GM21723 (cell line): ENCODE measurements at regions not wholly inside any gene's neighbourhood (a gene's known extent, or its start where the extent isn't known, plus 50 kb on each side); places are given as distances from the start of the nearest gene placed in this dataset.

ENCODE experiments used
- ATAC-seq: cut with Tn5 transposase; IDR thresholded peaks from one replicate; pipeline ENCODE4 v1.9.1; 2021; ENCODE audit warnings: mild to moderate bottlenecking, moderate library complexity; ENCODE audit not compliant: unreplicated experiment

GRCh38 chr6:95142101-95142500 lies 435.2 kb upstream of the MANEA start:
- ATAC-seq, result no peak

DNA sequence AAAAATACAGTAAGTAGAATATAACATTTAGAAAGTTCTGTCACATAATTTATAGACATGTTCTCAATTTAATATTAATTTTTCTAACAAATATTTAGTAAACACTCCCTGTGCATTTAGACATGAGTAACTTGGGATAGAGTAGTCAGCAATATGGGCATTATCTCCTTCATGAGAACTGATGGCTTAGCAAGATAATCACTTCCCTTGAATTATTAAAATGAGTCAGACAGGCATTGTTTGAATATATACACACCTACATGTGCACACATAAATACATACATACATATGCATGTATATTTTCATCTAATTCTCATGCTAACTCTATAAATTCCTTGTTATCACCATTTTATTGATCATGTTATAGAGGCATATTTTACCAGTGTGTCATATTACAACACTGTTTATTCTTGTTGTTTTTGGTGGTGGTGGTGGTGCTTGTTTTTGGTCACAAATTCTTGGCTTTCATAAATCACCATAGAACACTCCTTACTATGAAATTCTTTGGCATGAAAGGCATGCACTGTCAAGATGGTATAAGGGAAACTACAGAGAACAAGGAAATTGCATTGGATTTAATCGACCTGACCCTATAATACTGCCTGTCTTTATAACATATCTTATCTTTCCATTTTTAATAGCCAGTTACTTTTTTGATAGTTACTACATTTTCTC lies 434.5 kb upstream of the MANEA start:
- ATAC-seq, result no peak

DNA sequence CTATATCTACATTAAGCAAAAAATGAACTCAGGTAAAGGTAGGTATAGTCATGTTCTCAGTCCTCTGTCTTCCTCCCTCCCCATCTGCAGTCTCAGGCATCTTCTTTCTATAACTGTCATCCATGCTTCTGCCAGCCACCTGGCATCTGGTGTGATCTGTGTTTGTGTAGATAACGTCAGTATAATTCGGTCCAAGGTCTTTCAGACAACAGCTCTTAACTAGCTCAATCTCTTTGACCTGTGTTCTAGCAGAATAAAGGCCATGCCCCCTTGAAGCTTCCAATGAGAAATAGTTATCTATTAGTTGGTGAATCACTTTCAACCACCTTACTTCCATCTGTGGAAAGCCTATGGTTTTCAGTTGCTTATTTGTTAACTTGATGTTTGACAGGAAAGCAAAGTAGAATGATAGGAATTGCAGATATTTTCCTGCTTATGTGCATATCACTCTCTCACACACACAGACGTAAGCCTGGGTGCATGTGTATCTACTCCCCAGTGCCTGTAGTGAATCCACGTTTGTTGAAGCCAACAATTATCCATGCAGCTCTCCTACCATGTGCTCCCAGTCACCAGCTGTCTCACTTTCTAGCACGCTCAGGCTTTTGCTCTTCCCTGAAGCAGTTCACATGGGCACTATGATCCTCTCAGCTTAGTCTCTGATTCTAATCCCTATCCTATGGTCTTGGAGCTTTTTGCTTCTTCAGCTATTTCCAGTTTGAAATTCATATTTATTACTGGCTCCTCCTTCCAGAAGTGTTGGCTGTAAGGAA lies 433.7 kb upstream of the MANEA start:
- ATAC-seq, result no peak

DNA sequence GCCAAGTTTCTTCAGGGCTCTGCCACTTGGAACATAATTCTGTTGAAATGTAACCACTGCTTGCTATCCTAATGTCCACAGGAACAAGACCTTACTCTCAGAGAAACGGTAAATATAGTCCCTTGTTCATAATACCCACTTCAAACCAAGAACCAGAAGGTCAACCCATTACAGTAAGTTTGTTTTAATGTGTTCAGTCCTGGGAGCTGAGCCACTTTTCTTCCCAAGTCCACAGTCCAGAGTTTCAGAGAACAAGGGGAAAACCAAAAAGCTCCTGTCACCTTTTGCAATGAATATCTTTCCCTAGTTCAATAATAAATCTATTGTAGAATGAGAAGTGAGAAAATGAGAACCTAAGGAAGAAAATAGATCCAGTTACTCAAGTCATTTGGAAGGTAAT lies 431.9 kb upstream of the MANEA start:
- ATAC-seq, result no peak

DNA sequence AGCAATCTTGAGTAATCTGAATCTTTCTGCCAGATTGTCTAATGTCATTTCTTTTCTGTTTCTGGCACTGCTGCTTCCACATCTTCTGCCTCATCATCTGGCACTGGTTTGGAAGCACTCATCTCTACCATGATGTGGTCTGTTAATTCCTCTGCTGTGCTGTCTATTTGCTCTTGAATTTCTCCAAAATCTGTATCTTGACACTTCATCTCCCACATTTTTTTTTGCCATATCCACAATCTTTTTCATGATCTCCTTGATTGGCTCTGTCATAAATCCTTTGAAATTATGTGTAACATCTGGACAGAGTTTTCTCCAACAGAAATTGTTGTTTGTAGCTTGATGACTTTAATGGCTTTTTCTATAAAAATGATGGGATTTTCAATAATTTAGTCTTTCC lies 417.8 kb upstream of the MANEA start:
- ATAC-seq, result no peak

- ATAC-seq, result no peak
Measured at GRCh38 chr6:95169775-95170174, 407.6 kb upstream of the MANEA start.

GRCh38 chr6:95175927-95176675 lies 401.2 kb upstream of the MANEA start:
- ATAC-seq, result no peak

GRCh38 chr6:95185874-95186273 lies 391.5 kb upstream of the MANEA start:
- no peak for ATAC-seq

DNA sequence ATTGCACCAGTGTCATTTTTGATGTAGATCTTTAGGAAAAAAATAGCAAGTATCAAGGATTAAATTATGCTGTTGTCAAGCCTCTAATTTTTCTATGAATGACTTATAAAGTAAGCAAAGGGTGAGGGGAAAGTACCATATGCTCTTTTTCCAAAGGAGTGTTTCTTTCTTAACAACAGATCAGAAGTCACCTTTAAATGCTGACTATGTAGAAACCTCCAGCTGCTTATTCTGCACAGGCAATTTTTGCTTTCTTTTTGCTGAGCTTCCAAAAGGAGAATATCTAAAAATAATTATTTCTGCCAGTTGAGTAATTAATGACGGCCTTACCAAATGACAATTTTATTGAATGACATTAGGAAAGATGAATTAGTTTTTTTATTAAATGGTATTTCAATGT lies 390.6 kb upstream of the MANEA start:
- no peak for ATAC-seq

DNA sequence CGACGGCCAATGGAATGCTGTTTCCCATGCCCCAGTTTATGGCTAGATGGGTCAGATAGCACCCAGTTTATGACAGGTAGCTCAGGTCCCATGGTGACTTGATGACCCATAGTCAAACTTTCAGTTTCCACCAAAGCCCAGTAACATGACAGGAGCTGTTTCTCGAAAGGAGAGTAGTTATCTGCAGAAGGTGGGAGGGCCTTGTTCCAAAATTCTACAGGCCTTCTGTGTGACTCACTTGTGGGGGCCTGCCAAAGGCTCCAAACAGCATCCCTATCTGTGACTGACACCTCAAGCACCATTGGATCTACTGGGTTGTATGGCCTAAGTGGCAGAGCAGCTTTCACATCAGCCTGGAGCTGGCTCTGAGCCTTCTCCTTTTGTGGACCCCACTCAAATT lies 379.7 kb upstream of the MANEA start:
- no peak for ATAC-seq

DNA sequence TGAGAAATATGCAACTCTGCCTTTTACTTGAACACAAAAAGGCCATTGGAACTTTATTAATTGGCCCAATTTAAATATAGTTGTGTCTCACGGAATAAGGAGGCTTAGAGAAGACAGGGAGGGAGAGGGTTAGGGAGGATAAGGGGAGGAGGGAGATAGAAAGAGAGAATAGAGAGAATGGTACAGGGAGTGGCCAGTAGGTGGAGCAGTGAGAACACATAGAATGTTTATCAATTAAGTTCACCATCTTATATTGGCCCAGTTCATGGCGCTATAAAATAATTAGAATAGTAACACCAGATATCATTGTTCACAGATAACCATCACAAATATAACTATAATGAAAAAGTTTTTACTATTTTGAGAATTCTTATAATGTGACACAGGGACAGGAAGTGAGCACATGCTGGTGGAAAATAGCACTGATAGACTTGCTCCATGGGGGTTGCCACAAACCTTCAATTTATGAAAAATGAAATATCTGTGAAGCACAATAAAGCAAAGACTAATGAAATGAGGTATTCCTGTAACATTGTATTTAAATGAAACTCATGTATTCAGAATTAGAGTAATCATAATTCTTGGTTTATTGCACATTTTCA lies 374.1 kb upstream of the MANEA start:
- peak; percentile 95 for ATAC-seq

DNA sequence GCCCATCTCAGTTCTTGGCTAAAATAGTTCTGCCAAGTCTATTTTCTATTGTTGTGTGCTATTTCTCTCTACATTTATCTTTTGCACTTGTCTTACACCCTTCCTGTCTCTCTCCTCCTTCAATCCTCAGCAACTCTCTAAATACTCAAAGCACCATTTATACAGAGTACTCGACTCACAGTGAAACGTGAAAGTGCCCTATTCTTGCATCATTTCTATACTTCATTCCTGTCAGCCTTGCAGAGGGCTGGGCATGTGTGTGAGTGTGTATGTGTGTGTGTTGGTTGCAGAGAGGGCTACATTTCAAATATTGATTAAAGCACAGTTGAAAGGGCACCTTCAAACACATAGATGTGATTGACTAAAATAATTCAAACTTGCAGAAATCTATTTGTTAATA lies 373.2 kb upstream of the MANEA start:
- ATAC-seq, result no peak

DNA sequence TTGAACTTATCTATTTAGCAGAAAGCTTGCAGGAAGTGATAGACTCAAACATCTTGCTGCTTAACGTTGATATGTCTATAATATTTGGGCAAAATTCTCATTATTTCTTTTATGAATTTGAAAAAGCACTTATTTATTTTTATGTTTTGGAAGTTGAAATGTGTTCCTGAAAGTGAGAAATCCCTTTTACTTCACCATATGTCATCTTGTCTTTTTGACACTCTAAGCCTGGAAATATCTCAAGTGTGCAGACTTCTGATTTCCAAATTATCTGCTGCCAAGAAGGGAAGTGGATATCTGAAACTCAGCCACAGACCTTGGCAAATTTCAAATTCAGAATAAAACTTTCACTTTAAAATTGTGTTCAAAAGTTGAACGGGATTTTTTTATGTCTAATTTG lies 368.7 kb upstream of the MANEA start:
- no peak for ATAC-seq

- no peak for ATAC-seq
Measured at GRCh38 chr6:95209074-95209473, 368.3 kb upstream of the MANEA start.

- ATAC-seq, result no peak
Measured at GRCh38 chr6:95216555-95216954, 360.8 kb upstream of the MANEA start.

DNA sequence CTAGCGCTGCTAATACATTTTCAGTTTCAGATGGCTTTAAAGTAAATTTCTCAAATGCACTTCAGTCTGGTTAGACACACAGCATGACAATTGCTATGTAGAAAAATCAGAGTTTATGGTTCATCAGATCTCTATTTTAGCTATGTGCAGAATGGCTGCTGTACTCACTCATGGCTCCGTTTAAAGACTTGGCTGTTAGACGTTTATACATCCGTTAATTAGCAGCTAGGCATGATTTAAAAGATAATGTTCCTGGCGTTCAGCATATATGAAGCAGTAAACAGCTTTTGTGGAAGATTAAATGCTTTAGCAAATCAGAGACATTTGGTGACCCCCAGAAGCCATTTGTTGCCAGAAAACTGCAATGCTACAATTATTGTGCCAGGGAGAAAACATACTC lies 350.0 kb upstream of the MANEA start:
- no peak for ATAC-seq

- no peak for ATAC-seq
Measured at GRCh38 chr6:95228636-95229035, 348.7 kb upstream of the MANEA start.

DNA sequence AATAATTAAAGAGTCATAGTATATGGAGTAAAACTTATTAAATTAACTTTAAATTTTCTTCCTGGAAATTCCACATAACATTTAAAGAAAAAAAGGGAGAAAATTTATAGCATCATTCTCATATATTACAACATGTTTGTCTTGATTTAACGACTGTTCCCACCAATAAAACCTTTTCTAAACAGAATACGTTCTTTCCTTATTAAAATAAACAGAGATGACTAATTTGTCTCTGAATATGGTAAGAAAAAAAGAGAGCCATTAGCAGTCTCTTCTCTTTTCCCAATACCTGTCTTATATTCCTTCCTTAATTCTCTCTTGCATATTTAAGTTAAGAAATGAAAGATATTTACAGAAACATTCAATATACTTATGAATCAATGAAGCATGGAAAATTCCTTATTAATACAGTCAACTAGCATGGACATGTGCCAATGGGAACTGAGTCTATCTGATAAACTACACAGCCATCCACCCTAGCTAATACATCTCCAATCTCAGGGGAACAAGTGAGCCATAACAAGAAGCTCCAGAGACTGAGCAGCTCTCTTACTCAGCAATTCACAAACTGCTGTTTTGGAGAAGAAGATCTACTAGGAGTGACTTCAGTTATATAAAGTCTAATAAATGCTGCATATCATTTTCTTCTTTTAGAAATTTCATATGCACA lies 347.1 kb upstream of the MANEA start:
- ATAC-seq, result no peak

DNA sequence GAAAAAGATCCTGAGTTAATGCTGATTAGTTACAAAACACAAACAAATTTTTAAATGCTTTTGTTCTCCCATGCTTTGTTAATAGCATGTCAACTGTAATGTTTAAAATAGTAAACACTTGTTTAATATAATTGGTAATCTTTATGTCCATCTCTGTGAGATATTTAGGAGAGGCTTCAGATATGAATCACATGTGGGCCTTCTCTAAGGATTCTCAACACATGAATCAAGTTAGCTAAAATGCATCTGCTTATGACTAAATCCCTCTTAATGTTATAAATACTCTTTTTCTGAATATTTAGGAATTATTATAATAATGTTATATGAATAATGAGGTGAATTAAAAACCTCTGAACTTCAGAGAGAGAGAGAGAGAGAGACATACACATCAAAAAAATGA lies 345.9 kb upstream of the MANEA start:
- ATAC-seq, result no peak

GRCh38 chr6:95232446-95232845 lies 344.9 kb upstream of the MANEA start:
- ATAC-seq, result no peak

DNA sequence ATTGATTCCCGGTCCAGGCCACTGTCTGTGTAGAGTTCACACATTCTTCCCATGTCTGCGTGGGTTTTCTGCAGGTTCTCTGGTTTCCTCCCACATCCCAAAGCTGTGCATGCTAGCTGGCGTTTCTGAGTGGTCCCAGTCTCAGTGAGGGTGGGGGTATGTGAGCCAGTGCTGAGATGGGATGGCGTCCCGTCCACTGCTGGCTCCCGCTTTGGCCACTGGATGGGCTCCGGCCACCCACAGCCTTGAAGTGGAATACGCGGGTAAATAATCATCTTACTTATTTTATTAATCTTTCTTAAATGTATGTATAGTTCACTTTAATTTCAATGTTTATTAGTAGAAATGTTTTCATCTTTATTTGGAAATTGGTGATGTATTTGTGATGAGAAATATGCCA lies 343.5 kb upstream of the MANEA start:
- ATAC-seq, result no peak
